Nephron (organoid): ENCODE measurements at regions not wholly inside any gene's neighbourhood (a gene's known extent, or its start where the extent isn't known, plus 50 kb on each side); places are given as distances from the start of the nearest gene placed in this dataset.

Source experiments
- H3K27ac Mint-ChIP-seq, 3 experiments: 2 replicates each; pipeline ENCODE4 v1.8.0; 2020; ENCODE audit warnings: mixed read lengths in 3 of 3, mild to moderate bottlenecking in 2 of 3, moderate library complexity in 1 of 3
- H3K27me3 Mint-ChIP-seq: 2 replicates; pipeline ENCODE4 v1.8.0; 2021; ENCODE audit warnings: low read depth, mild to moderate bottlenecking, moderate library complexity, mixed read lengths
- H3K36me3 Mint-ChIP-seq: 2 replicates; pipeline ENCODE4 v1.8.0; 2020; ENCODE audit warnings: low read depth, mixed read lengths
- H3K4me1 Mint-ChIP-seq: 2 replicates; pipeline ENCODE4 v1.8.0; 2020; ENCODE audit warnings: mixed read lengths
- H3K4me3 Mint-ChIP-seq, 3 experiments: 2 replicates each; pipeline ENCODE4 v1.8.0; 2020; ENCODE audit warnings: mild to moderate bottlenecking in 3 of 3, mixed read lengths in 3 of 3, moderate library complexity in 2 of 3
- H3K9me3 Mint-ChIP-seq: 2 replicates; pipeline ENCODE4 v1.8.0; 2020; ENCODE audit warnings: mixed read lengths
- CTCF ChIP-seq, 3 experiments: fragments of 200-600 bp; sonication (generic); IDR thresholded peaks; one replicate each; pipeline ENCODE4 v1.5.0; 2021; ENCODE audit warnings: antibody characterized with exemption in 3 of 3; ENCODE audit not compliant: unreplicated experiment in 3 of 3

- H3K4me1 Mint-ChIP-seq = peaks cover 5% of the 10 kb centered on the region
- H3K9me3 Mint-ChIP-seq = no peaks in the 10 kb centered on the region
- H3K4me3 Mint-ChIP-seq = no peak overlapping the region
- H3K27ac Mint-ChIP-seq = no peak overlapping the region
- TF ChIP-seq CTCF (IDR thresholded peaks at IDR 0.05; ENCODE audit: unreplicated experiment in 3 of 3) = no peak
- peaks cover 4% of the 10 kb centered on the region for H3K27me3 Mint-ChIP-seq
- peaks cover 11% of the 10 kb centered on the region for H3K36me3 Mint-ChIP-seq
Measured at GRCh38 chr18:77495079-77495478, 245.4 kb downstream of the GALR1 start.

GRCh38 chr18:77495982-77496690 lies 246.5 kb downstream of the GALR1 start:
- peaks cover 11% of the 10 kb centered on the region for H3K36me3 Mint-ChIP-seq
- no peak overlapping the region for H3K4me3 Mint-ChIP-seq
- H3K9me3 Mint-ChIP-seq = no peaks in the 10 kb centered on the region
- TF ChIP-seq CTCF (IDR thresholded peaks at IDR 0.05; ENCODE audit: unreplicated experiment in 3 of 3) = no peak
- H3K27ac Mint-ChIP-seq = no peak overlapping the region
- H3K4me1 Mint-ChIP-seq = peaks cover 5% of the 10 kb centered on the region
- peaks cover 4% of the 10 kb centered on the region for H3K27me3 Mint-ChIP-seq

- no peak overlapping the region for H3K4me3 Mint-ChIP-seq
- H3K27me3 Mint-ChIP-seq = no peaks in the 10 kb centered on the region
- no peaks in the 10 kb centered on the region for H3K9me3 Mint-ChIP-seq
- no peak for TF ChIP-seq CTCF (IDR thresholded peaks at IDR 0.05; ENCODE audit: unreplicated experiment in 3 of 3)
- no peak overlapping the region for H3K27ac Mint-ChIP-seq
- H3K36me3 Mint-ChIP-seq = peaks cover 11% of the 10 kb centered on the region
- H3K4me1 Mint-ChIP-seq = no peaks in the 10 kb centered on the region
Measured at GRCh38 chr18:77501266-77501665, 251.6 kb downstream of the GALR1 start.

GRCh38 chr18:77505499-77505898 lies 255.9 kb downstream of the GALR1 start:
- Mint-ChIP-seq H3K27me3 (no peaks in the 10 kb centered on the region), H3K9me3 (no peaks in the 10 kb centered on the region), H3K36me3 (no peaks in the 10 kb centered on the region), H3K4me3 (no peak overlapping the region), H3K27ac (no peak overlapping the region), H3K4me1 (no peaks in the 10 kb centered on the region)
- no peak for TF ChIP-seq CTCF (IDR thresholded peaks at IDR 0.05; ENCODE audit: unreplicated experiment in 3 of 3)

GRCh38 chr18:77512152-77512551 lies 262.5 kb downstream of the GALR1 start:
- TF ChIP-seq CTCF (IDR thresholded peaks at IDR 0.05; ENCODE audit: unreplicated experiment in 3 of 3) = no peak
- Mint-ChIP-seq H3K27ac (no peak overlapping the region), H3K27me3 (no peaks in the 10 kb centered on the region), H3K36me3 (no peaks in the 10 kb centered on the region), H3K4me3 (no peak overlapping the region), H3K4me1 (no peaks in the 10 kb centered on the region), H3K9me3 (peaks cover 3% of the 10 kb centered on the region)

- Mint-ChIP-seq H3K27me3 (no peaks in the 10 kb centered on the region), H3K27ac (no peak overlapping the region), H3K4me1 (no peaks in the 10 kb centered on the region), H3K9me3 (peaks cover 3% of the 10 kb centered on the region), H3K4me3 (no peak overlapping the region), H3K36me3 (no peaks in the 10 kb centered on the region)
- TF ChIP-seq CTCF (IDR thresholded peaks at IDR 0.05; ENCODE audit: unreplicated experiment in 3 of 3) = no peak
Measured at GRCh38 chr18:77517901-77518300, 268.3 kb downstream of the GALR1 start.
